Endodermal cell (in vitro differentiated cells): ENCODE measurements at regions not wholly inside any gene's neighbourhood (a gene's known extent, or its start where the extent isn't known, plus 50 kb on each side); places are given as distances from the start of the nearest gene placed in this dataset.

ENCODE experiments used
- DNase-seq: peaks from one replicate; pipeline ENCODE4 v3.0.0-alpha.2; 2017
- H3K27ac ChIP-seq: 2 replicates; pipeline ENCODE4 v1.5.1; 2013; ENCODE audit warnings: mild to moderate bottlenecking, low read depth, low read length, moderate library complexity
- H3K27me3 ChIP-seq: 2 replicates; pipeline ENCODE4 v1.6.1; 2013; ENCODE audit warnings: mild to moderate bottlenecking, low read length, moderate library complexity; ENCODE audit not compliant: insufficient read depth, control insufficient read depth, poor library complexity, severe bottlenecking
- H3K36me3 ChIP-seq: 2 replicates; pipeline ENCODE4 v1.7.0; 2013; ENCODE audit warnings: mild to moderate bottlenecking, low read length, moderate library complexity; ENCODE audit not compliant: control insufficient read depth, insufficient read depth
- H3K4me1 ChIP-seq: one replicate; pipeline ENCODE4 v1.7.0; 2013; ENCODE audit warnings: low read length; ENCODE audit not compliant: control insufficient read depth, insufficient read depth
- H3K4me3 ChIP-seq: 2 replicates; pipeline ENCODE4 v1.5.1; 2013; ENCODE audit warnings: mild to moderate bottlenecking, low read length, moderate library complexity
- H3K9ac ChIP-seq: 2 replicates; pipeline ENCODE4 v1.6.1; 2013; ENCODE audit warnings: mild to moderate bottlenecking, low read length, moderate library complexity; ENCODE audit not compliant: poor library complexity, severe bottlenecking; ENCODE audit errors: extremely low read depth
- H3K9me3 ChIP-seq: 2 replicates; pipeline ENCODE4 v1.6.1; 2013; ENCODE audit warnings: mild to moderate bottlenecking, low read length, moderate library complexity; ENCODE audit not compliant: control insufficient read depth
- H3K27ac Mint-ChIP-seq: 2 replicates; pipeline ENCODE4 v1.8.0; 2020; ENCODE audit warnings: mixed read lengths
- H3K27me3 Mint-ChIP-seq: 2 replicates; pipeline ENCODE4 v1.8.0; 2021; ENCODE audit warnings: mild to moderate bottlenecking, mixed read lengths; ENCODE audit not compliant: insufficient read depth
- H3K36me3 Mint-ChIP-seq: 2 replicates; pipeline ENCODE4 v1.8.0; 2020; ENCODE audit warnings: low read depth, mixed read lengths
- H3K4me1 Mint-ChIP-seq: 2 replicates; pipeline ENCODE4 v1.8.0; 2020; ENCODE audit warnings: mixed read lengths
- H3K4me3 Mint-ChIP-seq: 2 replicates; pipeline ENCODE4 v1.8.0; 2020; ENCODE audit warnings: mild to moderate bottlenecking, moderate library complexity, mixed read lengths
- H3K9me3 Mint-ChIP-seq: 2 replicates; pipeline ENCODE4 v1.8.0; 2020; ENCODE audit warnings: mild to moderate bottlenecking, mixed read lengths
- WGBS, 2 experiments: methylation state at CpG; one replicate each; pipeline versions ENCODE4 v1.1.5 to v1.1.7; 2013; ENCODE audit warnings: missing lambda C conversion rate in 2 of 2, mixed read lengths in 1 of 2; ENCODE audit not compliant: insufficient coverage in 1 of 2, insufficient read length in 1 of 2; 5-methylcytosine and 5-hydroxymethylcytosine counted together
- TF ChIP-seq, protein P1 (sequence below): fragments of 200-600 bp; sonication (generic); conservative IDR thresholded peaks from 2 replicates; pipeline ENCODE4 v1.5.0; 2021; ENCODE audit warnings: antibody characterized with exemption, mild to moderate bottlenecking

DNA sequence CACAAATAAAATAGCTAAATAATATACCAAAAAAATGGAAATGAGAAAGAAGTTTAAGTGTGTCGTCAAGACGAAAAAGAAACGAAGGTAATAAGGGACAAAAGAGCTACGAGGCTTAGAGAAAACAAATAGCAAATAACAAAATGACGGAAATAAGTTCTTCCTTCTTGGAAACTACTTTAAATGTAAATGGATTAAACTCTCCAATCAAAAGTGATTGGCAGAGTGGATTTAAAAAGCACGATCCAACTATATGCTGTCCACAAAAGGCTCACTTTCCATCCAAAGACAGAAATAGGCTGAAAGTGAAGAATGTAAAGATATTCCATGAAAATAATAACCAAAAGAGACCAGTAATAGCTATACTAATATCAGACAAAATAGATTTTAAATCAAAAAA lies 82.4 kb downstream of the DIO3 start:
- peaks cover 2% of the 10 kb centered on the region for H3K36me3 Mint-ChIP-seq
- TF ChIP-seq, protein P1, sequence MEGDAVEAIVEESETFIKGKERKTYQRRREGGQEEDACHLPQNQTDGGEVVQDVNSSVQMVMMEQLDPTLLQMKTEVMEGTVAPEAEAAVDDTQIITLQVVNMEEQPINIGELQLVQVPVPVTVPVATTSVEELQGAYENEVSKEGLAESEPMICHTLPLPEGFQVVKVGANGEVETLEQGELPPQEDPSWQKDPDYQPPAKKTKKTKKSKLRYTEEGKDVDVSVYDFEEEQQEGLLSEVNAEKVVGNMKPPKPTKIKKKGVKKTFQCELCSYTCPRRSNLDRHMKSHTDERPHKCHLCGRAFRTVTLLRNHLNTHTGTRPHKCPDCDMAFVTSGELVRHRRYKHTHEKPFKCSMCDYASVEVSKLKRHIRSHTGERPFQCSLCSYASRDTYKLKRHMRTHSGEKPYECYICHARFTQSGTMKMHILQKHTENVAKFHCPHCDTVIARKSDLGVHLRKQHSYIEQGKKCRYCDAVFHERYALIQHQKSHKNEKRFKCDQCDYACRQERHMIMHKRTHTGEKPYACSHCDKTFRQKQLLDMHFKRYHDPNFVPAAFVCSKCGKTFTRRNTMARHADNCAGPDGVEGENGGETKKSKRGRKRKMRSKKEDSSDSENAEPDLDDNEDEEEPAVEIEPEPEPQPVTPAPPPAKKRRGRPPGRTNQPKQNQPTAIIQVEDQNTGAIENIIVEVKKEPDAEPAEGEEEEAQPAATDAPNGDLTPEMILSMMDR: no peak
- H3K4me3 Mint-ChIP-seq: no peak overlapping the region
- Histone ChIP-seq H3K9ac (no peak overlapping the region), H3K9me3 (peaks cover 42% of the 10 kb centered on the region), H3K4me3 (no peak overlapping the region), H3K27me3 (no peaks in the 10 kb centered on the region), H3K36me3 (no peaks in the 10 kb centered on the region), H3K4me1 (peaks cover 7% of the 10 kb centered on the region), H3K27ac (no peak overlapping the region)
- peaks cover 6% of the 10 kb centered on the region for H3K27me3 Mint-ChIP-seq
- H3K9me3 Mint-ChIP-seq: peaks cover 39% of the 10 kb centered on the region
- 92 to 95% methylated on average over 5 to 6 of the region's 6 CpGs for WGBS, 2 experiments
- no peak overlapping the region for H3K27ac Mint-ChIP-seq
- DNase-seq: no peak
- peaks cover 12% of the 10 kb centered on the region for H3K4me1 Mint-ChIP-seq

DNA sequence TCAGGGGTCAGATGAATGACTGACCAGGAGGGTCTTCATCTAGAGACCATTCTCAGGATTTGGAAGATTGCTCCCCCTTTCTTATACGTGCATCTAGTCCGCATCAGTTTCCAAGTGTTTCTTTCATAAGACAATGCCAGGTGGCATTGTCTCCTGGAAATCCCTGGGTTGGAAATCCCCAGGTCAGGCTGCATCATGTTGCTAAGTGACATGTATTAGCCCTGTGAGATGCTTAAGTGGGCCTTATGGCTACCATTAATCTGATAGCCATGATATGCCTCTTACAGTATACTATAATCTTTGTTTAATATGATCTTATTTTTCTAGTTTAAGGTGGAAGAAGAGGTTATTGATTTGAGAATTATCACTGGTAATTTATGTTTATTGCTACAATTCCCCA lies 92.8 kb downstream of the DIO3 start:
- H3K9me3 ChIP-seq: peaks cover 4% of the 10 kb centered on the region
- TF ChIP-seq, protein P1: no peak
- 96% methylated on average over 2 of the region's 2 CpGs for WGBS, 2 experiments
- DNase-seq: no peak
- Mint-ChIP-seq H3K36me3 (no peaks in the 10 kb centered on the region), H3K4me1 (no peaks in the 10 kb centered on the region), H3K9me3 (peaks cover 4% of the 10 kb centered on the region), H3K4me3 (no peak overlapping the region), H3K27me3 (peaks cover 78% of the 10 kb centered on the region), H3K27ac (no peak overlapping the region)
- peaks cover 36% of the 10 kb centered on the region for H3K27me3 ChIP-seq
- no peak overlapping the region for H3K9ac ChIP-seq
- no peak overlapping the region for H3K27ac ChIP-seq
- H3K4me1 ChIP-seq: no peaks in the 10 kb centered on the region
- H3K36me3 ChIP-seq: no peaks in the 10 kb centered on the region
- no peak overlapping the region for H3K4me3 ChIP-seq

DNA sequence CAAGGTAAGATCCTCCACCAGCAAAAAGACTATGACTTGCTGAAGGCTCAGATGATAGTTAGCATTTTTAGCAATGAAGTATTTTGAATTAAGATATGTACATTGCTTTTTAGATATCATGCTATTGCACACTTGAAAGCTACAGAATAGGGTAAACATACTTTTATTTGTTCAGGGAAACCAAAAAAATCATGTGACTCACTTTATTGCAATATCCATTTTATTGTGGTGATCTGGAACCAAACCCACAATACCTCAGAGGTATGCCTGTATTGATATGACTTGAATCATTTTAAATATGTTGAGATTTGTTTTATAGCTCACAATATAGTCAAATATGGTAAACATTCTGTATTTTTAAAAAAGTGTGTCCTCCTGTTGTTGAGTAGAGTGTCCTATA lies 96.1 kb downstream of the DIO3 start:
- peaks cover 77% of the 10 kb centered on the region for H3K27me3 Mint-ChIP-seq
- DNase-seq: no peak
- no peaks in the 10 kb centered on the region for H3K9me3 Mint-ChIP-seq
- H3K9me3 ChIP-seq: no peaks in the 10 kb centered on the region
- H3K27ac ChIP-seq: no peak overlapping the region
- no peaks in the 10 kb centered on the region for H3K4me1 ChIP-seq
- no peaks in the 10 kb centered on the region for H3K36me3 ChIP-seq
- no peak overlapping the region for H3K27ac Mint-ChIP-seq
- no peak overlapping the region for H3K9ac ChIP-seq
- TF ChIP-seq, protein P1: no peak
- H3K4me3 Mint-ChIP-seq: no peak overlapping the region
- H3K36me3 Mint-ChIP-seq: no peaks in the 10 kb centered on the region
- H3K27me3 ChIP-seq: peaks cover 36% of the 10 kb centered on the region
- no peaks in the 10 kb centered on the region for H3K4me1 Mint-ChIP-seq
- no peak overlapping the region for H3K4me3 ChIP-seq
